ENCODE measurements at regions not wholly inside any gene's neighbourhood (a gene's known extent, or its start where the extent isn't known, plus 50 kb on each side); places are given as distances from the start of the nearest gene placed in this dataset.

DNA sequence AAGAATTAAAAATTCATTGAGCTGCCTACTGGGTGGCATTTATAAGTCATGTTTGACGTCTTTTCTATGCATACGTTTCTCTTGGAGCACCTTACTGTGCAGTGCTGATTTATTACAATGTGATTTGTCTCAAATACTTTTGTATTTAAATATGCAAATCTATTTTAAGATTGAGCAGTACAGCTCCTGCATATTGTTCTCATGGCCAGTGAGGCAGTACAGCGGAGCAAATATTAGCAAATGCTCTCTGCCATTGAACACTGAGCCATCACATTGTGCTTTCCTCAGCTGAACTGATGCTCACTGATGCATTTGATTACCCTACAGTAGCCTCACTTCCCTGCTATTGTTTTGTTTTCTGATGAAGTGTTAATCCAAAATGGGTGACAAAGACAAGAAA, 149.6 kb downstream of the HTR1A start:
- Histone ChIP-seq H3K4me1 (no peaks in the 10 kb centered on the region), H3K36me3 (no peaks in the 10 kb centered on the region), H3K9me3 (no peaks in the 10 kb centered on the region), H3K27me3 (no peaks in the 10 kb centered on the region), H3K4me3 (ENCODE audit: low read depth, low read length) (no peak overlapping the region)
- TF ChIP-seq, protein P1, sequence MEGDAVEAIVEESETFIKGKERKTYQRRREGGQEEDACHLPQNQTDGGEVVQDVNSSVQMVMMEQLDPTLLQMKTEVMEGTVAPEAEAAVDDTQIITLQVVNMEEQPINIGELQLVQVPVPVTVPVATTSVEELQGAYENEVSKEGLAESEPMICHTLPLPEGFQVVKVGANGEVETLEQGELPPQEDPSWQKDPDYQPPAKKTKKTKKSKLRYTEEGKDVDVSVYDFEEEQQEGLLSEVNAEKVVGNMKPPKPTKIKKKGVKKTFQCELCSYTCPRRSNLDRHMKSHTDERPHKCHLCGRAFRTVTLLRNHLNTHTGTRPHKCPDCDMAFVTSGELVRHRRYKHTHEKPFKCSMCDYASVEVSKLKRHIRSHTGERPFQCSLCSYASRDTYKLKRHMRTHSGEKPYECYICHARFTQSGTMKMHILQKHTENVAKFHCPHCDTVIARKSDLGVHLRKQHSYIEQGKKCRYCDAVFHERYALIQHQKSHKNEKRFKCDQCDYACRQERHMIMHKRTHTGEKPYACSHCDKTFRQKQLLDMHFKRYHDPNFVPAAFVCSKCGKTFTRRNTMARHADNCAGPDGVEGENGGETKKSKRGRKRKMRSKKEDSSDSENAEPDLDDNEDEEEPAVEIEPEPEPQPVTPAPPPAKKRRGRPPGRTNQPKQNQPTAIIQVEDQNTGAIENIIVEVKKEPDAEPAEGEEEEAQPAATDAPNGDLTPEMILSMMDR (IDR thresholded peaks at IDR 0.05; ENCODE audit: low read depth, low read length) = no peak
- DNase-seq = no peak

DNA sequence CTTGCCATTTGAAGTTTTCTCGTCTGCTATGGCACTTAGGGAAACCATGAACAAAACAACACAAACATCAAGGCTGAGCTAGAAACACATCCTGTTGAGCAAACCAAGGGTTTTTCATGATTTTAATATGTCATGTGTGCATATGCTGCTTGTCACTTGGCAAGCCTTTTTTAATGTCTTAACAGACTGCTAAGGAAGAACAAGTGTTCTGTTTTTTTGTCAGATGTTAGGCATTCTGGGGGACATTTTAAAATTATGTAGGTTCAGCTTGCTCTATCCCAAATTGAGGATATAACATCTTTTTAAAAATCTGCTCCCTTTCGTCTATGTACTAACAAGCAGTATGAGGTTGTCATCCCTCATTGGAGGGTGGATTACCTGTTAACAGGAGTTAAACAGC, 150.3 kb downstream of the HTR1A start:
- Histone ChIP-seq H3K9me3 (no peaks in the 10 kb centered on the region), H3K4me3 (ENCODE audit: low read depth, low read length) (no peak overlapping the region), H3K27me3 (no peaks in the 10 kb centered on the region), H3K4me1 (no peaks in the 10 kb centered on the region), H3K36me3 (no peaks in the 10 kb centered on the region)
- DNase-seq = no peak
- TF ChIP-seq, protein P1 (IDR thresholded peaks at IDR 0.05; ENCODE audit: low read depth, low read length) = no peak

DNA sequence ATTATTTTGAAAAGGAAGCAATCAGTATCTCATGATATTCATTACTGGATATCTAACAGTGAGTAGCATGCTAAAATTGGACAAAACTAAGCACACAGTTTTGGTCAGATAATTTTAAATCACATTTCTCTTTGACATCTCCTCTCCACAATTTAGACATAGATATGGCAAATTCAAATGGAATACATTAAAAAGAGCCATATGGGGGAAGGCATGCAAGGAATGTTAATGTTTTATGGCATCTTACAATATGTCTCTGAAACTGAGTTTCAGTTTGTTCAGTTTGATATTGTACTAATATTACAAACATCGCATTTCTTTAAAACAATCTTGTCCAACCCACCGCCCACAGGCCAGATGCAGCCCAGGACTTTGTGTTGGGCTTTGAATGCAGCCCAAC, 151.0 kb downstream of the HTR1A start:
- Histone ChIP-seq H3K4me3 (ENCODE audit: low read depth, low read length) (no peak overlapping the region), H3K27me3 (no peaks in the 10 kb centered on the region), H3K9me3 (no peaks in the 10 kb centered on the region), H3K36me3 (no peaks in the 10 kb centered on the region), H3K4me1 (no peaks in the 10 kb centered on the region)
- no peak for DNase-seq
- TF ChIP-seq, protein P1 (IDR thresholded peaks at IDR 0.05; ENCODE audit: low read depth, low read length) = no peak

DNA sequence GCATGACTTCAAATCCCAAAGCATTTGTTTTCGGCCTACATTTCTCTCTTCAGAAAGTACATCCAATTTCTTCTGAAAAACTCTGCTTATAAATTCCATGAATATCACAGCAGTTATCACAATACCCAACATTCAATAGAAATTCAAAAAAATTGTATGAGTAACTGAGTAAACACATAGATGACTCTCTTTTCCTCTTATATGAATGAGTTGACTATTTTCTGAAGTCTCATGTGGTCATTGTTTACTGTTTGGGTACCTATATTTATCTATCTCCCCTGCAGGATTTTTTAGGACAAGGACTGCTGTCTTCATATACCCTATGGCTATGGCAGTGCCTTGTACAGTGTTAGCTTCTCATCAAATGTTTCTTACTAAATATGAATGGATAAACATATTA, 157.1 kb downstream of the HTR1A start:
- no peaks in the 10 kb centered on the region for H3K4me1 ChIP-seq
- no peaks in the 10 kb centered on the region for H3K27me3 ChIP-seq
- H3K9me3 ChIP-seq = no peaks in the 10 kb centered on the region
- H3K4me3 ChIP-seq (ENCODE audit: low read depth, low read length) = no peak overlapping the region
- no peaks in the 10 kb centered on the region for H3K36me3 ChIP-seq
- DNase-seq = no peak
- TF ChIP-seq, protein P1 (IDR thresholded peaks at IDR 0.05; ENCODE audit: low read depth, low read length) = no peak

DNA sequence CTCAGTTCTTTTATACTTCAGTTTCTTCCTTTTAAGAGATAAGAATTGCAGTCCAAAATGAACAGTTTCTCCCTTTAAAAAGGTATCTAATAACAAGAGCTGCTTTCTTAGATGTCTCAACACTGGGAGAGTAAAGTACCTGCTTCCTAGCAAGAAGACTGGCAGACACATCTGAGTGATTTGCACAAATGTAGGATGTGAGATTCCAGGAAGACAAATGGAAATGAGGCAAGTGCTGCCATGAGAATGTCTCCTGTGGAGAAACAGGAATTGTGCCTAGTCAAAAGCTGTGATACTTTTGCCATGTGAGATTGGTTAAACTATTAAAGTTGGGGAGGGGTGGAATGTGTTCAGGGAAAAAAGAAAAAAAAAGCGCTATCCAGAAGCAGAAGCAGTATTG, 159.1 kb downstream of the HTR1A start:
- H3K36me3 ChIP-seq = no peaks in the 10 kb centered on the region
- H3K4me1 ChIP-seq = no peaks in the 10 kb centered on the region
- TF ChIP-seq, protein P1 (IDR thresholded peaks at IDR 0.05; ENCODE audit: low read depth, low read length) = no peak
- no peaks in the 10 kb centered on the region for H3K9me3 ChIP-seq
- no peaks in the 10 kb centered on the region for H3K27me3 ChIP-seq
- no peak overlapping the region for H3K4me3 ChIP-seq (ENCODE audit: low read depth, low read length)
- no peak for DNase-seq

DNA sequence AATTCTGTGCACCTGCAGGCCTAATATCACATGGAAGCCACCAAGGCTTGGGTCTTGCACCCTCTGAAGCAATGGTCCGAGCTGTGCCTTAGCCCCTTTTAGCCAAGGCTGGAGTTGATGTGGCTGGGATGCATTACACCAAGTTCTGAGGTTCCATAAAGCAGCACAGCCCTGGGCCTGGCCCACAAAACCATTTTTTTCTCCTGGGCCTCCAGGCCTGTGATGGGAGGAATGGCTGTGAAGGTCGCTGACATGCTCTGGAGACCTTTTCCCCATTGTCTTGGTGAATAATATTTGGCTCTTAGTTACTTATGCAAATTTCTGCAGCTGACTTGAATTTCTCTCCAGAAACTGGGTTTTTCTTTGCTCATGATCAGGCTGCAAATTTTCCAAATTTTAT, 167.3 kb downstream of the HTR1A start:
- no peak for DNase-seq
- TF ChIP-seq, protein P1 (IDR thresholded peaks at IDR 0.05; ENCODE audit: low read depth, low read length) = no peak
- no peak overlapping the region for H3K4me3 ChIP-seq (ENCODE audit: low read depth, low read length)
- H3K4me1 ChIP-seq = no peaks in the 10 kb centered on the region
- H3K36me3 ChIP-seq = no peaks in the 10 kb centered on the region
- no peaks in the 10 kb centered on the region for H3K9me3 ChIP-seq
- H3K27me3 ChIP-seq = no peaks in the 10 kb centered on the region

Measured in BE2C (cell line).